ENCODE measurements at regions not wholly inside any gene's neighbourhood (a gene's known extent, or its start where the extent isn't known, plus 50 kb on each side); places are given as distances from the start of the nearest gene placed in this dataset.

DNA sequence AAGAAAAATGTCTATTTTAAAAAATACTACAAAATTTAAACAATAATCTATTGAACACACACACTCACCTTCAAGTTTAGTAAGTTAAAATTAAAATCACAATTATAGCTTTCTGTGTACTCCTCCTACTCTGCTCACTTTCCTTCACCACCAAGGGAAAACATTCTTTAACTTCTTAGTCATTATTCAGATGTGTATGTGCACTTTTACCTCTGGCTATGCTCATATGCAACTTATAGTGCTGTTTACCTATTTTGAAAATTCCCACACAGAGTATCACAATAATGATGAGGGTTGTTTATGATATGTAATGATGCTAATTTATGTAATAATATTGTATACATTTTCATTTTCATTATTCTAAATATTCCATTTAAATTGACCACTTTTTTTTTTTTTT lies 661.4 kb downstream of the MRPL39 start:
- DNase-seq: no peak
- no peaks in the 10 kb centered on the region for H3K36me3 Mint-ChIP-seq (ENCODE audit: low read depth)
- no peak overlapping the region for H3K4me3 Mint-ChIP-seq
- no peak overlapping the region for H3K27ac Mint-ChIP-seq
- H3K27me3 Mint-ChIP-seq: no peaks in the 10 kb centered on the region
- no peaks in the 10 kb centered on the region for H3K4me1 Mint-ChIP-seq
- intact Hi-C loops (cut with micrococcal nuclease): no loop called here
- no peaks in the 10 kb centered on the region for H3K9me3 Mint-ChIP-seq

DNA sequence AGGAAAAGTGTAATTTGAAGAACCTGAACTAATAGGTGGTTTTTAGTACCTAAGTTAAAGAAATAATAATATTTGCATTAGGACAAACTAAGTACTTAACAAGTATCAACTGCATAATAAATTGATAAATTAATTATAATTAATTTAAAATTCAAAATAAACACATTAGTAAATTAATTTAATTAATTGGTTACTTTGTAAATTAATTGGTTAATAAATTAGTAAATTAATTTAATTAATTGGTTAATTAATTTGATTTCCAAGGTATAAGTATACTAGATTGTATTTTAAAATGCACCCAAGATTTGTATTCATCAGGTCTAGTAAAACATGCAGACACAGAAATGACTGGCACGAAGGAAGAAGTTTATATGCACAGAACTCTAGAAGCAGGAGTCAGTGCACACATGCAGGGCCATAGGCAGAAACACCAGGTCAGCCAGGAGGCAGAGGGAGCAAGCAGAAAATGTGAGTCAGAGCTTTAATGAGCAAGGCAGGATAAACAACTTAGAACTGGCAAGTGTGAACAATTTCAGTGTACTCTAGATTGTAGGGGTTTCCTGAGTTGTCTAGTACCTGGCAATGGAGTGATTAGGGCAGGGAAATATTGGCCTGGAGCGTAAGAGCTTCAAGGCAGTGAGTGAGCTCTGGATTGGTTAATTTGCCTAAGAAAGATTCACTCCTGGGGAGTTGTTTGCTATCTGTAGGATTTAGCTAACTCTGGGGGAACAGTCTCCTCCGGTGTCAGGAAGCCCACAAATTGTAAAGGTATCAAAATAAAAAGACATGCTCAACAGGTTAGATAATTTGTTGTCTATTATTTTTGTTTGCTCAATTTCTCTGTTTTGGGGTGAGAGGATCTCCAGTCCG lies 665.7 kb downstream of the MRPL39 start:
- H3K36me3 Mint-ChIP-seq (ENCODE audit: low read depth): no peaks in the 10 kb centered on the region
- DNase-seq: no peak

DNA sequence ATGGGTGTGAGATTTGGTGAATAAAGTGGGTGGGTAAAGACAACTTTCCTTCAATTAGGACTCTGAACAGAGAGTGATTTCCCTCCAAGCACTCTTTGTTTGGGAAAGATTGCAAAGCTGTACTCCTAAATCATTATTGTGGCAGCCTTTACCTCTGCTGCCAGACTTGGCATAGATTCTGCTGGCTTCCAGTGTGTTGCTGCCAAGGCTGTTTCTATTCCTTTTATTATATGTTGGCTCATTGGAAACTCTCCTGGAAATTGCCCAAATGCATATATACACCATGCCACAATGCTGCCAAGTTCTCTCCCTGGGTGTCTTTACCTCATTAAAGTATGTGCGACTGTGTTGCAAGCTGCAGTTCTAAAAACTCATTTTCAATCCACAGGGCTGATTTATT lies 668.0 kb downstream of the MRPL39 start:
- Mint-ChIP-seq H3K27ac (no peak overlapping the region), H3K9me3 (no peaks in the 10 kb centered on the region), H3K4me1 (no peaks in the 10 kb centered on the region), H3K27me3 (no peaks in the 10 kb centered on the region), H3K4me3 (no peak overlapping the region), H3K36me3 (ENCODE audit: low read depth) (no peaks in the 10 kb centered on the region)
- intact Hi-C loops (cut with micrococcal nuclease): no loop called here
- no peak for DNase-seq

More for the DNA sequence above, 665.7 kb downstream of the MRPL39 start:
- Mint-ChIP-seq H3K4me3 (no peak overlapping the region), H3K27ac (no peak overlapping the region), H3K27me3 (no peaks in the 10 kb centered on the region), H3K4me1 (no peaks in the 10 kb centered on the region), H3K9me3 (no peaks in the 10 kb centered on the region)
- intact Hi-C loops (cut with micrococcal nuclease): no loop called here

DNA sequence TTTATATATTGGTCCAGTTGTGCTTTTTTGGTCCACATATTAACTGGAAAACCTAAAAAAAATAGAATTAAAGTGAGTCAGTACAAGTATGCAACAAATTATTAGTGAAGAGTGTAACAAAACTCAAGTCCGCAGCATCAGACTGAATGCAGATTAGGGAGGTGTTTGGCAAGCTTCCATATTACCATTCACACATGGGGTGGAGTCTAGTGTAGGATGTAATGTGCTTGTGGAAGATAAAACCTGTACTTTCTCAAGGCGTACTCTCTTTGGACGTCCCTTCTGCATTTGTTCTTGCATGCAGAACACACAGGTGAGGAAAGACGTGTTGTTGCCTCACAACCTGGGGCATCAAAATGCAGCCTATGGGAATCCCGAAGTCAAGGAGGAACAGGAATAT lies 668.7 kb downstream of the MRPL39 start:
- H3K27me3 Mint-ChIP-seq: no peaks in the 10 kb centered on the region
- no peaks in the 10 kb centered on the region for H3K36me3 Mint-ChIP-seq (ENCODE audit: low read depth)

DNA sequence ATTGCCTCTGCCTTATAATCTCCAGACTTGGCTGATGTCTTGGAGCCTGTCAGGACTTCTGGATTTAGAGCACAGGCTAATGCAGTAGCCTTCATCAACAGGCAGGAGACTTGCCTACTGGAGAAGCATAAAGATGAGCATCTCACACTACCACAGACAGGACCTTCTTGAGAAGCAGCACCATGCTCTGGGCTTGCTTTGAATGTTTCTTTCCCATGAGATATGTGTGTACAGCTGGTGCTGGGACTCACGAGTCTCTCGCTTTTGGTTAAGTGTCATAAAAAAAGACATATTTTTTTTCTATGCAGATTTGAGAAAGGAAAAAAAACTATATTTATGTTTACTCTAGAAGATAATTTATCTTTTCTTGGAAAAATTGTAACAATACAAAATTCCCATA lies 671.3 kb downstream of the MRPL39 start:
- no peak for DNase-seq
- Mint-ChIP-seq H3K36me3 (ENCODE audit: low read depth) (no peaks in the 10 kb centered on the region), H3K4me1 (no peaks in the 10 kb centered on the region), H3K27ac (no peak overlapping the region), H3K9me3 (no peaks in the 10 kb centered on the region), H3K27me3 (no peaks in the 10 kb centered on the region), H3K4me3 (no peak overlapping the region)
- intact Hi-C loops (cut with micrococcal nuclease): no loop called here

More for the DNA sequence above, 668.7 kb downstream of the MRPL39 start:
- no peaks in the 10 kb centered on the region for H3K4me1 Mint-ChIP-seq
- DNase-seq: no peak
- no peak overlapping the region for H3K4me3 Mint-ChIP-seq
- intact Hi-C loops (cut with micrococcal nuclease): no loop called here
- no peaks in the 10 kb centered on the region for H3K9me3 Mint-ChIP-seq
- no peak overlapping the region for H3K27ac Mint-ChIP-seq

DNA sequence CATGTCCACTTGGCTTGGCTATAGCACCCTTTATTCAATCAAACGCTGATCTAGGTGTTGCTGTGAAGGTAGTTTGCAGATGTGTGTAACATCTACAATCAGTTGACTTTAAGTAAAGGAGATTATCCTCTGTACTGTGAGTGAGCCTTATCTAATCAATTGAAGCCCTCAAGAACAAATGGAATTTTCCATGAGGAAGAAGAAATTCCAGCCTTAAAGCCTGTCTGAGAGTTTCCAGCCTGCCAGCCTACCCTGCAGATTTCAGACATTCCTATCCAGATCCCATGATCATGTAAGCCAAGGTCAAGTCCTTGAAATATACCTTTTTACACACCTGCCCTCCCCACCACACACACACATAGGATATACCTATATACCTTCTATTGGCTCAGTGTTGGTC lies 696.7 kb downstream of the MRPL39 start:
- Mint-ChIP-seq H3K36me3 (ENCODE audit: low read depth) (no peaks in the 10 kb centered on the region), H3K4me1 (no peaks in the 10 kb centered on the region), H3K27ac (no peak overlapping the region), H3K9me3 (no peaks in the 10 kb centered on the region), H3K4me3 (no peak overlapping the region), H3K27me3 (no peaks in the 10 kb centered on the region)
- intact Hi-C loops (cut with micrococcal nuclease): no loop called here
- DNase-seq: no peak

DNA sequence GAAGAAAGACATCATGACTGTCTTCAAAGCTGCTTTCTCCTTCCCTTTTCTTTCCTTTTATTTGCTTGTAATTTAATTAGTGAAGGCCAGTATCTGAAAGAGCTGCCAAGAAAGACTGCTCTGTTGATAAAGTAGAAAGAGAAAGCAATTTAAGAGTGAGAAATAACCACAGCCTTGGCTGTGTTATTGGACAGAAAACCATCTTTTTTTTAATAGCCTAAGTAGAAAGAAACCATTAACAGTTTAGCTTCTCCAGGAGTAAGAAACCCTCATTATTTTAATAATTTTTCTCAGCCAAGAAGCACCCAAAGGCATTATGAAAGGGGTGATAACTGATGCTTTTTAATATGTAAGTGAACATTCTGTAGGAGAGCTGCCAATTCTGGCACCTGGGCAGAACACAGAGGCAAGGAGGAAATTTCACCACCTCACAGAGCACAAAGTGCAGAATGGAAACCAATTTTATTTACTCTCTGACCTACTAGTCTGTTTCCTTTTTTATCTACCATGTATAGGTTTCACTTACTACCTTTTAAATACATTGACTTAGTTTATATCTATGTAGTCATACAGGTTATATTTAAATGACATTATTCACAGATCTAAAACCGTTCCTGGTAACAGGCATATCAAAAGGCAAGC lies 703.2 kb downstream of the MRPL39 start:
- H3K4me1 Mint-ChIP-seq: no peaks in the 10 kb centered on the region
- no peaks in the 10 kb centered on the region for H3K27me3 Mint-ChIP-seq
- H3K9me3 Mint-ChIP-seq: no peaks in the 10 kb centered on the region
- no peak overlapping the region for H3K4me3 Mint-ChIP-seq
- intact Hi-C loops (cut with micrococcal nuclease): no loop called here
- DNase-seq: no peak
- no peak overlapping the region for H3K27ac Mint-ChIP-seq
- no peaks in the 10 kb centered on the region for H3K36me3 Mint-ChIP-seq (ENCODE audit: low read depth)

DNA sequence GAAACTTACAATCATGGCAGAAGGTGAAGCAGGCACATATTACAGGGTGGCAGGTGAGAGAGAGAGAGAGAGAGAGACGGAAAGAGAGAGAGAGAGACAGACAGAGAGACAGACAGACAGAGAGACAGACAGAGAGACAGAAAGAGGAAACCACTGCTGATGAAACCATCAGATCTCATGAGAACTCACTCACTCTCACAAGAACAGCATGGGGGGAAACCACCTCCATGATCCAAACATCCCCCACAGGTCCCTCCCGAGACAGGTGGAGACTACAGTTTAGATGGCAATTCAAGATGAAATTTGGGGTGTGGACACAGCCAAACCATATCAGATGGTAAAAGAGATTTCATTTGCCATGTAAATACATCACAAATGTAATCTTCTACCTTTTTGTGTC lies 708.1 kb downstream of the MRPL39 start:
- no peak for DNase-seq
- no peaks in the 10 kb centered on the region for H3K4me1 Mint-ChIP-seq
- no peaks in the 10 kb centered on the region for H3K9me3 Mint-ChIP-seq
- H3K27ac Mint-ChIP-seq: no peak overlapping the region
- H3K27me3 Mint-ChIP-seq: no peaks in the 10 kb centered on the region
- intact Hi-C loops (cut with micrococcal nuclease): loop anchor here (5.0 kb wide), 1 partner anchor 488 kb away; no protein-coding TSS in a partner anchor
- no peaks in the 10 kb centered on the region for H3K36me3 Mint-ChIP-seq (ENCODE audit: low read depth)
- H3K4me3 Mint-ChIP-seq: no peak overlapping the region

DNA sequence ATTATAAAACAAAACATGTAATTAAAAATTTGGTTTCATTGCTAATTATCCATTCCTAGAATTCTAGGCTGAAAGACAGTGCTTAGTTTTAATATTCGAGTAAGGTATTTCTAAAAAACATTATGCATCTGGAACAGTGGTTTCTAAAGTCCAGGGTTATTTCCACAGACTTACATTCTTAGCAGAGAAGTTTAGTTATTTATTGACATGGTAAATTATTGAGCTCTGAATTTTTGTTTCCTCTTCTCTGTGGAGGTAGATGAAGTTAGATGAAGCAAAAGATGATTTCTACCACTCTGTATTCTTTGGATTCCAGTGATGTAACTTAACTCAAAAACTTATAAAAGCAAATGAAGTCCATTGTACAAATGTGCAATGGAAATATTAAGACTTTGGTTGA lies 709.4 kb downstream of the MRPL39 start:
- no peaks in the 10 kb centered on the region for H3K27me3 Mint-ChIP-seq
- intact Hi-C loops (cut with micrococcal nuclease): loop anchor here (5.0 kb wide), 1 partner anchor 489 kb away; no protein-coding TSS in a partner anchor
- no peak overlapping the region for H3K27ac Mint-ChIP-seq
- H3K4me1 Mint-ChIP-seq: no peaks in the 10 kb centered on the region
- no peak overlapping the region for H3K4me3 Mint-ChIP-seq
- no peaks in the 10 kb centered on the region for H3K9me3 Mint-ChIP-seq
- H3K36me3 Mint-ChIP-seq (ENCODE audit: low read depth): no peaks in the 10 kb centered on the region
- no peak for DNase-seq

DNA sequence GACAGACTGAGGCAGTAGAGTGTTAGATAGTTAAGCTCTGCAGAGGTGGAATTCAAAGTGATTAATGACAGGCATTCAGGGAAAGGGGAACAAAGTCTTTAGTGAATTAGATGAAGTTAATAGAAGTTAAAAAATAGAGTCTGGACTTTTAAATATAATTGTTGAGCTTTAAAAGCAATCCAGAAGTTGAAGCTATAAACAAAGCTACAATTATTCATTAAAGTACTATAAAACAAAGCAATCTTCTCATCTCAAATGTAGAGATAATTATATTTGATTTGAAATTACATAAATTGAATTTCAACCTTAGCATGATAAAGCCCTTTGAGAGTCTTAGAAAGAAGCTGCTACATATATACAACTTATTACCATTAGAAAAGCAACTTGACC lies 710.6 kb downstream of the MRPL39 start:
- H3K4me3 Mint-ChIP-seq: no peak overlapping the region
- H3K36me3 Mint-ChIP-seq (ENCODE audit: low read depth): no peaks in the 10 kb centered on the region
- no peaks in the 10 kb centered on the region for H3K9me3 Mint-ChIP-seq
- DNase-seq: no peak
- H3K27me3 Mint-ChIP-seq: no peaks in the 10 kb centered on the region
- intact Hi-C loops (cut with micrococcal nuclease): loop anchor here (5.0 kb wide), 1 partner anchor 491 kb away; no protein-coding TSS in a partner anchor
- no peak overlapping the region for H3K27ac Mint-ChIP-seq
- H3K4me1 Mint-ChIP-seq: no peaks in the 10 kb centered on the region

DNA sequence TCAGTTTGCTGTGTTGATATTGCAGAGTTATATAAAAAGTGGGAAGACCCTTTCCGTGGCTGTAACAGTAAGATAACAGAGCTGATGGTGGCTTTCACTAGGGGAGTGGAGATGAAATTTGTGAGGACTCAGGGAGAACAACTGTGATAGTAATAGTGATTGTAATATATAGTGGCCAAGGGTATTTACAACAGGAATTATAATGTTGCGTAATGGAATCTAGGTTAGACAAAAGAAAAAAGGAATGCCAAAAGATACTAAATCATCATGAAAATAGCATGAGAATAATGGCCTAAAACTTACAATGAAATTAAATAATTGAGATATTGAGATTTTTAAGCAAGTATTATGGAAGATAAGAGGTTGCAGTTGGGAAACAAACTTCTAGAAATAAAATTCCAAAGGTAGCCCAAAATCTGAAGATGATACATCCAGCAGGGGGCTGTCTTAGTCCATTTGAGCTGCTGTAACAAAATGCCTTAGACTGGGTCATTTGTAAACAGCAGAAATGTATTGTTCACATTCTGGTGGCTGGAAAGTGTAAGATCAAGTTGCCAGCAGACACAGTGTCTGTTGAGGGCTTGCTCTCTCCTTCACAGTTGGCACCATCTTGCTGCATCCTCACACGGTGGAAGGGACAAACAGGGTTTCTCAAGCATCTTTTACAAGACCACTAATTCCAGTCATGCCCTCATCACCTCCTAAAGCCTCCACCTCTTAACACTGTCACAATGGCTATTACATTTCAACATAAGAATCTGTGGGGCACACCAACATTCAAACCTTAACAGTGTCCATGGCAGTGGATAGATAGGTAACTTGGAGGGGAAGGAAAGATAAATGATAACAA lies 711.2 kb downstream of the MRPL39 start:
- DNase-seq: no peak
- Mint-ChIP-seq H3K9me3 (no peaks in the 10 kb centered on the region), H3K4me1 (no peaks in the 10 kb centered on the region), H3K27ac (no peak overlapping the region), H3K4me3 (no peak overlapping the region), H3K27me3 (no peaks in the 10 kb centered on the region), H3K36me3 (ENCODE audit: low read depth) (no peaks in the 10 kb centered on the region)
- intact Hi-C loops (cut with micrococcal nuclease): loop anchor here (5.0 kb wide), 1 partner anchor 491 kb away; no protein-coding TSS in a partner anchor

DNA sequence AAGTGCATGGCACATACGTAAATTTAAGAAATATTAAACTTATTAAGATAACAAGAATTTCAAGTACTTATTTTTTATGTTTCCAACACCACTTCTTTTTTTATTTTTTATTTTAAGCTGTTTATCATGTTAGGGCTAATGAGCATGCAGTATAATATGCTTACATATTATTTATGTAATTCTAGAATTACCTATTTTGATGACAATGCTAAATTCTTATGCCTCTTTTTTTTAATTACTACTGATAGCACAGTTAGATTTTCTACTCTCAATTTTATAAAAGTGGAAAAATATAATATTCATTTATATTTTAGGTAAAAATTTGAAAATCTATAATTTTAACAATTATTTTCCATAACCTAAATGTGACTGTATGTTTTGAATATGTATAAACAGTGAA lies 713.0 kb downstream of the MRPL39 start:
- no peaks in the 10 kb centered on the region for H3K36me3 Mint-ChIP-seq (ENCODE audit: low read depth)

DNA sequence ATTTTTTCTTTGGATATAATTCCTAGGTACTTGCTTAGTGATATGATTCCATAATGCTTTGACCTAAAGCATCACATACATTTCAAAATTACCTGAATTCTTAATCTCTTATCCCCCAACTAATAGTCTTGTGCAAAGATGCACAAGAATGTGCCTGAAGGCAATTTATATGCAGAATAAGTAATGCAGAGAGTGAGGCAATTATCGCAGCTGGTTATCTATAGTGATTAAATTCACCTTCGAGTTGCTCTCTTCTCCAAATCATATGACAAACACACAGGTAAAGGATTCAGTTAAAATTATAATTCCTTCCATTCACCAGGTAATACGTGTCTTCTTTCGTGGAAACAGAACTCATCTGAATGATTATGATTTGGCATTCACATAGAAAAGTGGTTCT lies 717.3 kb downstream of the MRPL39 start:
- H3K4me3 Mint-ChIP-seq: no peak overlapping the region
- intact Hi-C loops (cut with micrococcal nuclease): no loop called here

More for the DNA sequence above, 713.0 kb downstream of the MRPL39 start:
- Mint-ChIP-seq H3K4me3 (no peak overlapping the region), H3K27ac (no peak overlapping the region), H3K27me3 (no peaks in the 10 kb centered on the region), H3K9me3 (no peaks in the 10 kb centered on the region), H3K4me1 (no peaks in the 10 kb centered on the region)
- intact Hi-C loops (cut with micrococcal nuclease): no loop called here
- DNase-seq: no peak

DNA sequence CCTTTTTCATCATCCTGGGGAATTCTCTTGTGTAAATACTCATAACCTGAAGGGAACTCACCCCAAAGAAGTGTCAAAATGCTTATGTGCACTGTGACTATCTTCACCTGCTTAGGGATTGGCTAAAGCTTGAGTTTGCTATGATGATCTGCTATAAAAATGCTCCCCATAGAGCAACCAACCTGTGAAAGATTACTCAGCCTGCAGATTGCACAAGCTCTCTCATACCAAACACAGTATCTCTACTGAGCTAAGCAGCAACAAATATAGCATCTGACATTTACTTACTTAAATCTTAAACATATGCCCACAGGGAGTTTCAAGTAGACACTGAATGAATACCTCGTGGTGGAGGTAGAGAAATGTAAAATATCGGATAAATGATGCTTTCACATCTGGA lies 725.8 kb downstream of the MRPL39 start:
- peaks cover 3% of the 10 kb centered on the region for H3K9me3 Mint-ChIP-seq
- no peaks in the 10 kb centered on the region for H3K4me1 Mint-ChIP-seq
- H3K4me3 Mint-ChIP-seq: no peak overlapping the region
- no peaks in the 10 kb centered on the region for H3K27me3 Mint-ChIP-seq
- H3K27ac Mint-ChIP-seq: no peak overlapping the region
- no peak for DNase-seq
- intact Hi-C loops (cut with micrococcal nuclease): no loop called here
- H3K36me3 Mint-ChIP-seq (ENCODE audit: low read depth): no peaks in the 10 kb centered on the region

More for the DNA sequence above, 717.3 kb downstream of the MRPL39 start:
- H3K27ac Mint-ChIP-seq: no peak overlapping the region
- H3K36me3 Mint-ChIP-seq (ENCODE audit: low read depth): no peaks in the 10 kb centered on the region
- no peak for DNase-seq
- no peaks in the 10 kb centered on the region for H3K27me3 Mint-ChIP-seq
- no peaks in the 10 kb centered on the region for H3K9me3 Mint-ChIP-seq
- no peaks in the 10 kb centered on the region for H3K4me1 Mint-ChIP-seq

Measured in activated CD4-positive, alpha-beta T cell treated with anti-CD3 and anti-CD28 coated beads, Interleukin-2, amount 10 ng/mL, durations not matched to agents 24 days and 14 days (primary cell).